GM23338 (cell line): ENCODE measurements at regions not wholly inside any gene's neighbourhood (a gene's known extent, or its start where the extent isn't known, plus 50 kb on each side); places are given as distances from the start of the nearest gene placed in this dataset.
A peak's percentile ranks its signal among the peaks of the same experiment; 100 is the strongest.

Experiments
- ATAC-seq: fragments of 200-7000 bp; cut with Tn5 transposase; 3 replicates; pipeline ENCODE4 v1.9.1; 2020
- DNase-seq: peaks from one replicate; pipeline ENCODE4 v3.0.0-alpha.2; 2015; ENCODE audit warnings: low spot score
- H2AFZ ChIP-seq: fragments of 200-600 bp; sonication (generic); 2 replicates; pipeline ENCODE4 v1.8.0; 2016; ENCODE audit warnings: antibody characterized with exemption, mild to moderate bottlenecking, moderate library complexity
- H3F3A ChIP-seq: fragments of 200-600 bp; sonication (generic); replicated peaks from 2 replicates; pipeline ENCODE4 v1.8.0; 2017; ENCODE audit warnings: antibody characterized with exemption, mixed run types, low read depth
- H3K27ac ChIP-seq: fragments of 200-600 bp; sonication (generic); 2 replicates; pipeline ENCODE4 v1.6.1; 2016; ENCODE audit warnings: low read depth
- H3K27me3 ChIP-seq: fragments of 200-600 bp; sonication (generic); 2 replicates; pipeline ENCODE4 v1.8.0; 2016; ENCODE audit warnings: mild to moderate bottlenecking, mixed run types, moderate library complexity; ENCODE audit not compliant: insufficient read depth
- H3K36me3 ChIP-seq: fragments of 200-600 bp; sonication (generic); 2 replicates; pipeline ENCODE4 v1.8.0; 2016; ENCODE audit warnings: mild to moderate bottlenecking; ENCODE audit not compliant: insufficient read depth
- H3K4me1 ChIP-seq: fragments of 200-600 bp; sonication (generic); 2 replicates; pipeline ENCODE4 v1.8.0; 2016; ENCODE audit warnings: mild to moderate bottlenecking, moderate library complexity; ENCODE audit not compliant: insufficient read depth
- H3K4me2 ChIP-seq: fragments of 200-600 bp; sonication (generic); 2 replicates; pipeline ENCODE4 v1.7.1; 2017; ENCODE audit warnings: mixed run types
- H3K4me3 ChIP-seq: fragments of 200-600 bp; sonication (generic); 2 replicates; pipeline ENCODE4 v1.6.1; 2016; ENCODE audit warnings: mixed run types
- H3K79me2 ChIP-seq: fragments of 200-600 bp; sonication (generic); replicated peaks from 2 replicates; pipeline ENCODE4 v1.8.0; 2017; ENCODE audit warnings: mild to moderate bottlenecking; ENCODE audit not compliant: insufficient read depth
- H3K9me2 ChIP-seq: fragments of 200-600 bp; sonication (generic); 2 replicates; pipeline ENCODE4 v1.8.0; 2017; ENCODE audit not compliant: insufficient read depth
- H4K20me1 ChIP-seq: fragments of 200-600 bp; sonication (generic); replicated peaks from 2 replicates; pipeline ENCODE4 v1.8.0; 2017; ENCODE audit warnings: mild to moderate bottlenecking; ENCODE audit not compliant: insufficient read depth
- H3K27ac Mint-ChIP-seq: 2 replicates; pipeline ENCODE4 v1.8.0; 2020; ENCODE audit warnings: inconsistent platforms, mild to moderate bottlenecking, moderate library complexity, mixed read lengths
- H3K27me3 Mint-ChIP-seq: 3 replicates; pipeline ENCODE4 v1.8.0; 2022; ENCODE audit warnings: low read depth, mild to moderate bottlenecking, moderate library complexity, mixed read lengths, inconsistent platforms; ENCODE audit not compliant: insufficient read depth, poor library complexity
- H3K36me3 Mint-ChIP-seq: 3 replicates; pipeline ENCODE4 v1.8.0; 2021; ENCODE audit warnings: low read depth, mild to moderate bottlenecking, inconsistent platforms, moderate library complexity, mixed read lengths
- H3K4me1 Mint-ChIP-seq: 3 replicates; pipeline ENCODE4 v1.8.0; 2020; ENCODE audit warnings: mild to moderate bottlenecking, inconsistent platforms, mixed read lengths
- H3K4me3 Mint-ChIP-seq: 3 replicates; pipeline ENCODE4 v1.8.0; 2021; ENCODE audit warnings: moderate library complexity, mild to moderate bottlenecking, inconsistent platforms, mixed read lengths
- H3K9me3 Mint-ChIP-seq: 3 replicates; pipeline ENCODE4 v1.8.0; 2020; ENCODE audit warnings: moderate library complexity, mild to moderate bottlenecking, inconsistent platforms, mixed read lengths
- CREB1 ChIP-seq: fragments of 250-450 bp; sonication (Bioruptor Pico); IDR thresholded peaks from 2 replicates; pipeline ENCODE4 v1.5.0; 2020; ENCODE audit warnings: low read depth, mild to moderate bottlenecking, moderate library complexity
- EZH2 ChIP-seq: fragments of 200-600 bp; sonication (generic); IDR thresholded peaks from one replicate; pipeline ENCODE4 v1.8.0; 2017; ENCODE audit warnings: antibody characterized with exemption, mild to moderate bottlenecking, low read depth; ENCODE audit not compliant: unreplicated experiment
- EZH2phosphoT487 ChIP-seq: fragments of 200-600 bp; sonication (generic); IDR thresholded peaks from one replicate; pipeline ENCODE4 v1.8.1; 2018; ENCODE audit warnings: antibody characterized with exemption; ENCODE audit not compliant: unreplicated experiment
- JUNB ChIP-seq: IDR thresholded peaks from one replicate; pipeline ENCODE4 v1.6.1; 2016; ENCODE audit warnings: antibody characterized with exemption; ENCODE audit not compliant: unreplicated experiment
- NANOG ChIP-seq: IDR thresholded peaks from 2 replicates; pipeline ENCODE4 v1.6.1; 2016; ENCODE audit warnings: antibody characterized with exemption, borderline replicate concordance
- POLR2AphosphoS5 ChIP-seq: IDR thresholded peaks from 2 replicates; pipeline ENCODE4 v1.6.1; 2016; ENCODE audit warnings: antibody characterized with exemption, low read depth
- STAT1 ChIP-seq: IDR thresholded peaks from one replicate; pipeline ENCODE4 v1.6.1; 2016; ENCODE audit warnings: antibody characterized with exemption; ENCODE audit not compliant: unreplicated experiment
- ZNF114 ChIP-seq: fragments of 250-450 bp; sonication (Bioruptor Pico); IDR thresholded peaks from 2 replicates; pipeline ENCODE4 v1.5.0; 2020; ENCODE audit warnings: mild to moderate bottlenecking, moderate library complexity
- ZNF331 ChIP-seq: fragments of 250-450 bp; sonication (Bioruptor Pico); IDR thresholded peaks from 2 replicates; pipeline ENCODE4 v1.5.0; 2020; ENCODE audit warnings: low read depth, mild to moderate bottlenecking, moderate library complexity
- TF ChIP-seq, protein P1 (sequence below), 2 experiments: fragments of 200-600 bp in 1 of 2; sonication (generic) in 1 of 2; conservative IDR thresholded peaks; 2 replicates each; pipeline versions ENCODE4 v1.5.1 to v1.6.1; 2016 to 2017; ENCODE audit warnings: antibody characterized with exemption in 2 of 2, low read depth in 2 of 2, mild to moderate bottlenecking in 2 of 2, moderate library complexity in 1 of 2
- TF ChIP-seq, protein P2 (sequence below): IDR thresholded peaks from 2 replicates; pipeline ENCODE4 v1.6.1; 2016; ENCODE audit warnings: antibody characterized with exemption
- TF ChIP-seq, protein P3 (sequence below): fragments of 250-450 bp; sonication (Bioruptor Pico); IDR thresholded peaks from 2 replicates; pipeline ENCODE4 v1.5.0; 2020; ENCODE audit warnings: mild to moderate bottlenecking, moderate library complexity

DNA sequence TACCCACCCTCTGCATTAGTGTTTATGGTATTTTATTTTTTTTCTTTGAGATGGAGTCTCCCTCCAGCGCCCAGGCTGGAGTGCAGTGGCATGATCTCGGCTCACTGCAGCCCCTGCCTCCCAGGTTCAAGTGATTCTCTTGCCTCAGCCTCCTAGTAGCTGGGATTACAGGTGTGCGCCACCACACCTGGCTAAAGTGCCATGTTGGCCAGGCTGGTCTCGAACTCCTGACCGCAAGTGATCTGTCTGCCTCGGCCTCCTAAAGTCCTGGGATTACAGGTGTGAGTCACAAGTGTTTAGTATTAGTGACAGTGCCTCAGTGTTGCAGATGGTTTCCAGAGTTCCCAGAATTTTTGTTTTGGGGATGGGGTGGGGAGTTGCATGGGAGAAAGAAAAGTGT, 120.3 kb downstream of the NPY start:
- Mint-ChIP-seq H3K27me3 (peaks cover 31% of the 10 kb centered on the region), H3K36me3 (peaks cover 99% of the 10 kb centered on the region), H3K9me3 (peaks cover 30% of the 10 kb centered on the region), H3K4me3 (no peak overlapping the region), H3K4me1 (peaks cover 63% of the 10 kb centered on the region), H3K27ac (no peak overlapping the region)
- Histone ChIP-seq H3K36me3 (peaks cover 41% of the 10 kb centered on the region), H3K4me1 (peaks cover 51% of the 10 kb centered on the region), H3K27ac (peak overlapping the region; percentile 93), H2AFZ (no peak overlapping the region), H3K4me3 (0 out of 2 replicates have a peak overlapping the region, but pooled peaks have one; percentile 63), H3F3A (peaks cover 62% of the 10 kb centered on the region), H4K20me1 (no peaks in the 10 kb centered on the region; the same call in 1 of the 2 replicates), H3K27me3 (no peaks in the 10 kb centered on the region), H3K9me2 (no peaks in the 10 kb centered on the region), H3K4me2 (0 out of 2 replicates have a peak overlapping the region, but pooled peaks have one; percentile 29), H3K79me2 (peaks cover 48% of the 10 kb centered on the region)
- ATAC-seq: no peak
- DNase-seq: no peak
- TF ChIP-seq STAT1: no peak
- TF ChIP-seq POLR2AphosphoS5: peak; percentile 68

DNA sequence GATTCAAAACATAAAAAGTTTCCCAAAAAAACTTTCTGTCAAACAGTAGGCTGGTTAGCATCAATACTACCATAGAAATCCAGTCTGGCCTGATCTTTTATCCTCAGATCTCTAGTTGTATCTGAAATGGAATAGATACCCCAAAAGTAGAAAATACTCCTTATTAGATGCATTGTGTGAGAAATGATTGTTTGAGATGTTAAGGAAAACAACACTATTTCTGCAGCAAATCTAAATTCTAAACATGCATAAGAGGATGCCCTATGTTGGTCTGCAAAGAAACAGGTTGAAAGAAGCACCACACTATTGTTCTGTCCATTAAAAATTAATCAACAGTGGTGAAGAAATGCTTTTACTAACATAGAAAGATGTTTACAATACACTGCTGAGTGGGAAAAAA, 121.0 kb downstream of the NPY start:
- Histone ChIP-seq H4K20me1 (no peaks in the 10 kb centered on the region; the same call in 1 of the 2 replicates), H3K27ac (peak overlapping the region; percentile 93), H3F3A (peaks cover 55% of the 10 kb centered on the region), H3K36me3 (peaks cover 38% of the 10 kb centered on the region), H3K27me3 (no peaks in the 10 kb centered on the region), H3K79me2 (peaks cover 41% of the 10 kb centered on the region), H3K4me1 (peaks cover 51% of the 10 kb centered on the region), H3K4me3 (peak overlapping the region; percentile 5; the same call in 1 of the 2 replicates), H3K9me2 (no peaks in the 10 kb centered on the region), H2AFZ (no peak overlapping the region), H3K4me2 (peak overlapping the region; percentile 29; the same call in 1 of the 2 replicates)
- H3K36me3 Mint-ChIP-seq: peaks cover 99% of the 10 kb centered on the region
- H3K9me3 Mint-ChIP-seq: peaks cover 37% of the 10 kb centered on the region
- H3K27me3 Mint-ChIP-seq: peaks cover 31% of the 10 kb centered on the region
- no peak for DNase-seq
- H3K27ac Mint-ChIP-seq: peak overlapping the region; percentile 61; the same call in 1 of the 2 replicates
- no peak for ATAC-seq
- TF ChIP-seq STAT1 (no peak), NANOG (no peak), CREB1 (CRISPR knock-in tag) (no peak), ZNF331 (no peak), POLR2AphosphoS5 (no peak; the same call in 1 of the 2 replicates), ZNF114 (CRISPR knock-in tag) (no peak), JUNB (no peak), EZH2phosphoT487 (no peak), EZH2 (no peak)
- TF ChIP-seq, protein P1, sequence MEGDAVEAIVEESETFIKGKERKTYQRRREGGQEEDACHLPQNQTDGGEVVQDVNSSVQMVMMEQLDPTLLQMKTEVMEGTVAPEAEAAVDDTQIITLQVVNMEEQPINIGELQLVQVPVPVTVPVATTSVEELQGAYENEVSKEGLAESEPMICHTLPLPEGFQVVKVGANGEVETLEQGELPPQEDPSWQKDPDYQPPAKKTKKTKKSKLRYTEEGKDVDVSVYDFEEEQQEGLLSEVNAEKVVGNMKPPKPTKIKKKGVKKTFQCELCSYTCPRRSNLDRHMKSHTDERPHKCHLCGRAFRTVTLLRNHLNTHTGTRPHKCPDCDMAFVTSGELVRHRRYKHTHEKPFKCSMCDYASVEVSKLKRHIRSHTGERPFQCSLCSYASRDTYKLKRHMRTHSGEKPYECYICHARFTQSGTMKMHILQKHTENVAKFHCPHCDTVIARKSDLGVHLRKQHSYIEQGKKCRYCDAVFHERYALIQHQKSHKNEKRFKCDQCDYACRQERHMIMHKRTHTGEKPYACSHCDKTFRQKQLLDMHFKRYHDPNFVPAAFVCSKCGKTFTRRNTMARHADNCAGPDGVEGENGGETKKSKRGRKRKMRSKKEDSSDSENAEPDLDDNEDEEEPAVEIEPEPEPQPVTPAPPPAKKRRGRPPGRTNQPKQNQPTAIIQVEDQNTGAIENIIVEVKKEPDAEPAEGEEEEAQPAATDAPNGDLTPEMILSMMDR (conservative IDR thresholded peaks at IDR 0.05; ENCODE audit: low read depth in 2 of 2): no peak
- TF ChIP-seq, protein P2, sequence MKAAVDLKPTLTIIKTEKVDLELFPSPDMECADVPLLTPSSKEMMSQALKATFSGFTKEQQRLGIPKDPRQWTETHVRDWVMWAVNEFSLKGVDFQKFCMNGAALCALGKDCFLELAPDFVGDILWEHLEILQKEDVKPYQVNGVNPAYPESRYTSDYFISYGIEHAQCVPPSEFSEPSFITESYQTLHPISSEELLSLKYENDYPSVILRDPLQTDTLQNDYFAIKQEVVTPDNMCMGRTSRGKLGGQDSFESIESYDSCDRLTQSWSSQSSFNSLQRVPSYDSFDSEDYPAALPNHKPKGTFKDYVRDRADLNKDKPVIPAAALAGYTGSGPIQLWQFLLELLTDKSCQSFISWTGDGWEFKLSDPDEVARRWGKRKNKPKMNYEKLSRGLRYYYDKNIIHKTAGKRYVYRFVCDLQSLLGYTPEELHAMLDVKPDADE: no peak
- TF ChIP-seq, protein P3, sequence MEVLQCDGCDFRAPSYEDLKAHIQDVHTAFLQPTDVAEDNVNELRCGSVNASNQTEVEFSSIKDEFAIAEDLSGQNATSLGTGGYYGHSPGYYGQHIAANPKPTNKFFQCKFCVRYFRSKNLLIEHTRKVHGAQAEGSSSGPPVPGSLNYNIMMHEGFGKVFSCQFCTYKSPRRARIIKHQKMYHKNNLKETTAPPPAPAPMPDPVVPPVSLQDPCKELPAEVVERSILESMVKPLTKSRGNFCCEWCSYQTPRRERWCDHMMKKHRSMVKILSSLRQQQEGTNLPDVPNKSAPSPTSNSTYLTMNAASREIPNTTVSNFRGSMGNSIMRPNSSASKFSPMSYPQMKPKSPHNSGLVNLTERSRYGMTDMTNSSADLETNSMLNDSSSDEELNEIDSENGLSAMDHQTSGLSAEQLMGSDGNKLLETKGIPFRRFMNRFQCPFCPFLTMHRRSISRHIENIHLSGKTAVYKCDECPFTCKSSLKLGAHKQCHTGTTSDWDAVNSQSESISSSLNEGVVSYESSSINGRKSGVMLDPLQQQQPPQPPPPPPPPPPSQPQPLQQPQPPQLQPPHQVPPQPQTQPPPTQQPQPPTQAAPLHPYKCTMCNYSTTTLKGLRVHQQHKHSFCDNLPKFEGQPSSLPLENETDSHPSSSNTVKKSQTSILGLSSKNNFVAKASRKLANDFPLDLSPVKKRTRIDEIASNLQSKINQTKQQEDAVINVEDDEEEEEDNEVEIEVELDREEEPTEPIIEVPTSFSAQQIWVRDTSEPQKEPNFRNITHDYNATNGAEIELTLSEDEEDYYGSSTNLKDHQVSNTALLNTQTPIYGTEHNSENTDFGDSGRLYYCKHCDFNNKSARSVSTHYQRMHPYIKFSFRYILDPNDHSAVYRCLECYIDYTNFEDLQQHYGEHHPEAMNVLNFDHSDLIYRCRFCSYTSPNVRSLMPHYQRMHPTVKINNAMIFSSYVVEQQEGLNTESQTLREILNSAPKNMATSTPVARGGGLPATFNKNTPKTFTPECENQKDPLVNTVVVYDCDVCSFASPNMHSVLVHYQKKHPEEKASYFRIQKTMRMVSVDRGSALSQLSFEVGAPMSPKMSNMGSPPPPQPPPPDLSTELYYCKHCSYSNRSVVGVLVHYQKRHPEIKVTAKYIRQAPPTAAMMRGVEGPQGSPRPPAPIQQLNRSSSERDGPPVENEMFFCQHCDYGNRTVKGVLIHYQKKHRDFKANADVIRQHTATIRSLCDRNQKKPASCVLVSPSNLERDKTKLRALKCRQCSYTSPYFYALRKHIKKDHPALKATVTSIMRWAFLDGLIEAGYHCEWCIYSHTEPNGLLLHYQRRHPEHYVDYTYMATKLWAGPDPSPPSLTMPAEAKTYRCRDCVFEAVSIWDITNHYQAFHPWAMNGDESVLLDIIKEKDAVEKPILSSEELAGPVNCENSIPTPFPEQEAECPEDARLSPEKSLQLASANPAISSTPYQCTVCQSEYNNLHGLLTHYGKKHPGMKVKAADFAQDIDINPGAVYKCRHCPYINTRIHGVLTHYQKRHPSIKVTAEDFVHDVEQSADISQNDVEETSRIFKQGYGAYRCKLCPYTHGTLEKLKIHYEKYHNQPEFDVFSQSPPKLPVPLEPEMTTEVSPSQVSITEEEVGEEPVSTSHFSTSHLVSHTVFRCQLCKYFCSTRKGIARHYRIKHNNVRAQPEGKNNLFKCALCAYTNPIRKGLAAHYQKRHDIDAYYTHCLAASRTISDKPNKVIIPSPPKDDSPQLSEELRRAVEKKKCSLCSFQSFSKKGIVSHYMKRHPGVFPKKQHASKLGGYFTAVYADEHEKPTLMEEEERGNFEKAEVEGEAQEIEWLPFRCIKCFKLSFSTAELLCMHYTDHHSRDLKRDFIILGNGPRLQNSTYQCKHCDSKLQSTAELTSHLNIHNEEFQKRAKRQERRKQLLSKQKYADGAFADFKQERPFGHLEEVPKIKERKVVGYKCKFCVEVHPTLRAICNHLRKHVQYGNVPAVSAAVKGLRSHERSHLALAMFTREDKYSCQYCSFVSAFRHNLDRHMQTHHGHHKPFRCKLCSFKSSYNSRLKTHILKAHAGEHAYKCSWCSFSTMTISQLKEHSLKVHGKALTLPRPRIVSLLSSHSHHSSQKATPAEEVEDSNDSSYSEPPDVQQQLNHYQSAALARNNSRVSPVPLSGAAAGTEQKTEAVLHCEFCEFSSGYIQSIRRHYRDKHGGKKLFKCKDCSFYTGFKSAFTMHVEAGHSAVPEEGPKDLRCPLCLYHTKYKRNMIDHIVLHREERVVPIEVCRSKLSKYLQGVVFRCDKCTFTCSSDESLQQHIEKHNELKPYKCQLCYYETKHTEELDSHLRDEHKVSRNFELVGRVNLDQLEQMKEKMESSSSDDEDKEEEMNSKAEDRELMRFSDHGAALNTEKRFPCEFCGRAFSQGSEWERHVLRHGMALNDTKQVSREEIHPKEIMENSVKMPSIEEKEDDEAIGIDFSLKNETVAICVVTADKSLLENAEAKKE: no peak
- H3K4me1 Mint-ChIP-seq: peaks cover 57% of the 10 kb centered on the region
- H3K4me3 Mint-ChIP-seq: no peak overlapping the region
